ENCODE measurements at regions not wholly inside any gene's neighbourhood (a gene's known extent, or its start where the extent isn't known, plus 50 kb on each side); places are given as distances from the start of the nearest gene placed in this dataset.

DNA sequence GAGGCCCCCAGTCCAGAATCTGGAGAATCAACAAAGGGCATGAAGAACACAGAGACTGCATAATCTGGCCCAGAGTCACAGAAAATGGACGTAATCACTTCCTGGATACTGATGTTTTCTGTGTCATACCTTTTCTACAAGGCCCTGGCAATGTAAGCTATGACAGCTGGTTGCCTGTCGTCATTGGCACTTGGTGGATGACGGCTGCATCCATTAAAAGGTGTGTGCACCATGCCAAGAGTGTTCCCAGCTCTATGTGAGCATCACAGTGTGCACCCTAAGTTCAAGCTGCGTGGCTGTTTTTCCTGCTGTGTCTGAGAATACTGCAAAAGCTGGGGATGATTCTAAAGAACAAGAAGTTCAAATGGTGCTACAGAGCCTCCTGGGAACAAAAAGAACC is 275.2 kb upstream of the CNR1 start:
- TF ChIP-seq, protein P1, sequence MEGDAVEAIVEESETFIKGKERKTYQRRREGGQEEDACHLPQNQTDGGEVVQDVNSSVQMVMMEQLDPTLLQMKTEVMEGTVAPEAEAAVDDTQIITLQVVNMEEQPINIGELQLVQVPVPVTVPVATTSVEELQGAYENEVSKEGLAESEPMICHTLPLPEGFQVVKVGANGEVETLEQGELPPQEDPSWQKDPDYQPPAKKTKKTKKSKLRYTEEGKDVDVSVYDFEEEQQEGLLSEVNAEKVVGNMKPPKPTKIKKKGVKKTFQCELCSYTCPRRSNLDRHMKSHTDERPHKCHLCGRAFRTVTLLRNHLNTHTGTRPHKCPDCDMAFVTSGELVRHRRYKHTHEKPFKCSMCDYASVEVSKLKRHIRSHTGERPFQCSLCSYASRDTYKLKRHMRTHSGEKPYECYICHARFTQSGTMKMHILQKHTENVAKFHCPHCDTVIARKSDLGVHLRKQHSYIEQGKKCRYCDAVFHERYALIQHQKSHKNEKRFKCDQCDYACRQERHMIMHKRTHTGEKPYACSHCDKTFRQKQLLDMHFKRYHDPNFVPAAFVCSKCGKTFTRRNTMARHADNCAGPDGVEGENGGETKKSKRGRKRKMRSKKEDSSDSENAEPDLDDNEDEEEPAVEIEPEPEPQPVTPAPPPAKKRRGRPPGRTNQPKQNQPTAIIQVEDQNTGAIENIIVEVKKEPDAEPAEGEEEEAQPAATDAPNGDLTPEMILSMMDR (IDR thresholded peaks at IDR 0.05): no peak
- TF ChIP-seq POLR2A (IDR thresholded peaks at IDR 0.05): no peak
- no peak for TF ChIP-seq EP300 (IDR thresholded peaks at IDR 0.05)

Measured in tibial nerve (tissue), 4 donors.